ENCODE measurements at regions not wholly inside any gene's neighbourhood (a gene's known extent, or its start where the extent isn't known, plus 50 kb on each side); places are given as distances from the start of the nearest gene placed in this dataset.

DNA sequence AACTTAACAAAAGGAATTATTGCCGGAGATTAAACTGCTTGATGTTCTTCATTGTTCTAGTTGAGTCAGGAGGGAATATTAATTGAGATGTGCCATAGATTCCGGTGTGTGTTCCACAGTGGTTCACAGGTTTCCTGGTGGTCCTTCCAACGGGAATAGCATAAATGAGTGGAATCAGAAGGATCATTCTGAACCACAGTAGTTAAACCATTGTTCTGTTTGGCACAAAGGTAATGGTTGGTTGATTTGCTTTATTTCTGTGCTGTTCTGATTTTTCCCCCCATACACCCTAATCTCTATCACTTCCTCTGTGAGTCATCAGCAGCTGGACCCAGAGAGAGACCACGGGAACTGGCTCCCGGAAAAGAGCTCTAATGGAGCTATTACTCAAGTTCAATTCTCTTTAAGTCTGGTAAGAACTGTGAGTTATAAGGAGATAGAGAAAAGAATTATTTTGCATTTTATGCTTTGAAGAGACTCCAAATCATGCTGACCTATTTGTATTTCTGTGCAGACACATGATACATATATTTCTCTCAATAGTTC is 627.2 kb downstream of the ZIC1 start:
- H3K4me1 ChIP-seq (ENCODE audit: control insufficient read depth, insufficient read depth, low read length), result no peaks in the 10 kb centered on the region
- no peak for ATAC-seq (ENCODE audit: low read depth)
- no peak overlapping the region for H2BK5ac ChIP-seq (ENCODE audit: low read depth, low read length, poor library complexity, severe bottlenecking)
- intact Hi-C loops (cut with micrococcal nuclease) (no loop called here), dilution Hi-C loops (cut with HindIII; ENCODE audit: low sequenced_read_pairs, unreplicated experiment) (no loop called here), in situ Hi-C loops (cut with MboI; ENCODE audit: low sequenced_read_pairs) (no loop called here)
- ChIA-PET POLR2A (ENCODE audit: unreplicated experiment) (no interaction called here), CTCF (no interaction called here)
- no peak overlapping the region for H2BK120ac ChIP-seq (ENCODE audit: low read depth, low read length)
- H3K79me1 ChIP-seq (ENCODE audit: low read depth in 1 of 2, low read length in 2 of 2), result no peaks in the 10 kb centered on the region
- no peak overlapping the region for H3K9ac ChIP-seq (ENCODE audit: low read depth, low read length)
- no peak overlapping the region for H2AK9ac ChIP-seq (replicated peaks; ENCODE audit: low read depth, low read length, poor library complexity)
- H3K23ac ChIP-seq (ENCODE audit: low read depth, low read length), result no peak overlapping the region
- no peak overlapping the region for H4K91ac ChIP-seq (ENCODE audit: insufficient read depth, low read depth, low read length)
- H3K14ac ChIP-seq (replicated peaks; ENCODE audit: low read depth, low read length), result no peak overlapping the region
- H2AK5ac ChIP-seq (ENCODE audit: low read depth, low read length), result no peak overlapping the region
- no peaks in the 10 kb centered on the region for H3K36me3 ChIP-seq (ENCODE audit: control insufficient read depth, insufficient read depth, low read length)
- DNase-seq, result peak; percentile 36
- H4K5ac ChIP-seq (ENCODE audit: low read depth, low read length), result no peak overlapping the region
- H4K20me1 ChIP-seq (ENCODE audit: insufficient read depth, low read length), result no peaks in the 10 kb centered on the region
- no peak overlapping the region for H3K18ac ChIP-seq (ENCODE audit: low read depth, low read length)
- H3K56ac ChIP-seq (ENCODE audit: extremely low read depth, insufficient read depth, low read length), result no peak overlapping the region
- H3K4me3 ChIP-seq (ENCODE audit: insufficient read depth, low read depth, low read length), result no peak overlapping the region
- H2BK15ac ChIP-seq (ENCODE audit: low read depth, low read length), result no peak overlapping the region
- H3K4ac ChIP-seq (ENCODE audit: low read depth, low read length), result no peak overlapping the region
- H2BK20ac ChIP-seq (ENCODE audit: low read depth, low read length), result no peak overlapping the region
- no peak overlapping the region for H4K8ac ChIP-seq (ENCODE audit: low read depth in 2 of 2, low read length in 2 of 2)
- H2AFZ ChIP-seq (replicated peaks; ENCODE audit: low read length, poor library complexity), result no peak overlapping the region
- TF ChIP-seq BHLHE40 (IDR thresholded peaks at IDR 0.05; ENCODE audit: low read depth, low read length) (no peak), NFE2L2 (IDR thresholded peaks at IDR 0.05; ENCODE audit: low read depth, low read length) (no peak), CHD1 (IDR thresholded peaks at IDR 0.05; ENCODE audit: low read depth, low read length) (no peak), MXI1 (IDR thresholded peaks at IDR 0.05; ENCODE audit: borderline replicate concordance, low read depth, low read length) (no peak), ELK1 (IDR thresholded peaks at IDR 0.05; ENCODE audit: borderline replicate concordance, low read depth, low read length) (no peak), RAD21 (IDR thresholded peaks at IDR 0.05; ENCODE audit: low read length) (no peak), MAZ (IDR thresholded peaks at IDR 0.05; ENCODE audit: borderline replicate concordance, low read depth, low read length) (no peak), RCOR1 (IDR thresholded peaks at IDR 0.05; ENCODE audit: insufficient replicate concordance, low read length) (no peak), MAFK (IDR thresholded peaks at IDR 0.05; ENCODE audit: low read depth, low read length) (no peak), RFX5 (IDR thresholded peaks at IDR 0.05; ENCODE audit: low read depth, low read length) (no peak), CEBPB (IDR thresholded peaks at IDR 0.05; ENCODE audit: low read depth, low read length) (no peak), USF2 (IDR thresholded peaks at IDR 0.05; ENCODE audit: low read depth, low read length) (no peak), SMC3 (IDR thresholded peaks at IDR 0.05; ENCODE audit: low read depth, low read length) (no peak), POLR2A (IDR thresholded peaks at IDR 0.05; ENCODE audit: low read depth, low read length) (no peak), FOS (IDR thresholded peaks at IDR 0.05; ENCODE audit: low read depth, low read length) (no peak)
- TF ChIP-seq, protein P1, sequence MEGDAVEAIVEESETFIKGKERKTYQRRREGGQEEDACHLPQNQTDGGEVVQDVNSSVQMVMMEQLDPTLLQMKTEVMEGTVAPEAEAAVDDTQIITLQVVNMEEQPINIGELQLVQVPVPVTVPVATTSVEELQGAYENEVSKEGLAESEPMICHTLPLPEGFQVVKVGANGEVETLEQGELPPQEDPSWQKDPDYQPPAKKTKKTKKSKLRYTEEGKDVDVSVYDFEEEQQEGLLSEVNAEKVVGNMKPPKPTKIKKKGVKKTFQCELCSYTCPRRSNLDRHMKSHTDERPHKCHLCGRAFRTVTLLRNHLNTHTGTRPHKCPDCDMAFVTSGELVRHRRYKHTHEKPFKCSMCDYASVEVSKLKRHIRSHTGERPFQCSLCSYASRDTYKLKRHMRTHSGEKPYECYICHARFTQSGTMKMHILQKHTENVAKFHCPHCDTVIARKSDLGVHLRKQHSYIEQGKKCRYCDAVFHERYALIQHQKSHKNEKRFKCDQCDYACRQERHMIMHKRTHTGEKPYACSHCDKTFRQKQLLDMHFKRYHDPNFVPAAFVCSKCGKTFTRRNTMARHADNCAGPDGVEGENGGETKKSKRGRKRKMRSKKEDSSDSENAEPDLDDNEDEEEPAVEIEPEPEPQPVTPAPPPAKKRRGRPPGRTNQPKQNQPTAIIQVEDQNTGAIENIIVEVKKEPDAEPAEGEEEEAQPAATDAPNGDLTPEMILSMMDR (conservative IDR thresholded peaks at IDR 0.05; ENCODE audit: low read depth, low read length), result no peak
- WGBS, 2 experiments (ENCODE audit: extremely low coverage in 2 of 2, insufficient read length in 1 of 2), result no CpG with 5 or more reads among the region's 5 CpGs
- no peak overlapping the region for H3K27ac ChIP-seq (ENCODE audit: insufficient read depth, low read length)
- H3K27me3 ChIP-seq (ENCODE audit: control insufficient read depth, insufficient read depth, low read length), result no peaks in the 10 kb centered on the region
- no peaks in the 10 kb centered on the region for H3K9me1 ChIP-seq (ENCODE audit: insufficient read depth, low read length)
- H3K4me2 ChIP-seq (ENCODE audit: low read depth, low read length), result no peak overlapping the region
- no TSS peak for BruUV-seq (replicated peaks)
- no peaks in the 10 kb centered on the region for H3K9me3 ChIP-seq (ENCODE audit: control insufficient read depth, insufficient read depth, low read length)

Data from IMR-90 (cell line).